ENCODE measurements at regions not wholly inside any gene's neighbourhood (a gene's known extent, or its start where the extent isn't known, plus 50 kb on each side); places are given as distances from the start of the nearest gene placed in this dataset.
"Not testable (repeated sequence)": the region's sequence is repeated elsewhere in the genome, so short reads cannot be mapped to it uniquely, and the experiment has no call there.

- DNase-seq = no peak
- intact Hi-C loops (cut with DNase I) = no loop called here
- ATAC-seq (ENCODE audit: poor library complexity) = no peak
These were observed 224.4 kb upstream of the SMIM31 start for GRCh38 chr4:164529486-164529885.

GRCh38 chr4:164531336-164531735 is 222.6 kb upstream of the SMIM31 start:
- ATAC-seq (ENCODE audit: poor library complexity) (no peak), DNase-seq (no peak)
- intact Hi-C loops (cut with DNase I) = no loop called here

GRCh38 chr4:164536814-164537213 is 217.1 kb upstream of the SMIM31 start:
- DNase-seq (no peak), ATAC-seq (ENCODE audit: poor library complexity) (no peak)
- intact Hi-C loops (cut with DNase I) = no loop called here

- intact Hi-C loops (cut with DNase I) = no loop called here
- DNase-seq = no peak
- ATAC-seq (ENCODE audit: poor library complexity) = no peak
These were observed 215.8 kb upstream of the SMIM31 start for GRCh38 chr4:164538097-164538496.

- ATAC-seq (ENCODE audit: poor library complexity) (no peak), DNase-seq (no peak)
- intact Hi-C loops (cut with DNase I) = no loop called here
These were observed 212.9 kb upstream of the SMIM31 start for GRCh38 chr4:164540987-164541386.

GRCh38 chr4:164542431-164542830 is 211.5 kb upstream of the SMIM31 start:
- no peak for ATAC-seq (ENCODE audit: poor library complexity)
- no peak for DNase-seq
- intact Hi-C loops (cut with DNase I) = no loop called here

- intact Hi-C loops (cut with DNase I) = no loop called here
- DNase-seq (no peak), ATAC-seq (ENCODE audit: poor library complexity) (no peak)
These were observed 202.8 kb upstream of the SMIM31 start for GRCh38 chr4:164550989-164551712.

- DNase-seq (no peak), ATAC-seq (ENCODE audit: poor library complexity) (no peak)
- intact Hi-C loops (cut with DNase I) = no loop called here
These were observed 202.3 kb upstream of the SMIM31 start for GRCh38 chr4:164551713-164552040.

- intact Hi-C loops (cut with DNase I) = no loop called here
- no peak for DNase-seq
These were observed 182.1 kb upstream of the SMIM31 start for GRCh38 chr4:164571593-164572390.

GRCh38 chr4:164572877-164573279 is 181.1 kb upstream of the SMIM31 start:
- intact Hi-C loops (cut with DNase I) = no loop called here
- DNase-seq = no peak
- ATAC-seq (ENCODE audit: poor library complexity) = no peak

More at GRCh38 chr4:164571593-164572390, 182.1 kb upstream of the SMIM31 start:
- ATAC-seq (ENCODE audit: poor library complexity) = no peak

GRCh38 chr4:164575861-164576260 is 178.1 kb upstream of the SMIM31 start:
- DNase-seq = no peak
- no peak for ATAC-seq (ENCODE audit: poor library complexity)
- intact Hi-C loops (cut with DNase I) = no loop called here

- intact Hi-C loops (cut with DNase I) = no loop called here
- no peak for DNase-seq
- ATAC-seq (ENCODE audit: poor library complexity) = no peak
These were observed 174.5 kb upstream of the SMIM31 start for GRCh38 chr4:164579270-164579942.

GRCh38 chr4:164591666-164592065 is 162.3 kb upstream of the SMIM31 start:
- DNase-seq = no peak
- no peak for ATAC-seq (ENCODE audit: poor library complexity)
- intact Hi-C loops (cut with DNase I) = no loop called here

- intact Hi-C loops (cut with DNase I) = no loop called here
- DNase-seq = no peak
- no peak for ATAC-seq (ENCODE audit: poor library complexity)
These were observed 158.2 kb upstream of the SMIM31 start for GRCh38 chr4:164595751-164596150.

- ATAC-seq (ENCODE audit: poor library complexity) (no peak), DNase-seq (no peak)
- intact Hi-C loops (cut with DNase I) = no loop called here
These were observed 157.5 kb upstream of the SMIM31 start for GRCh38 chr4:164596318-164596878.

- ATAC-seq (ENCODE audit: poor library complexity) (no peak), DNase-seq (no peak)
- intact Hi-C loops (cut with DNase I) = no loop called here
These were observed 157.0 kb upstream of the SMIM31 start for GRCh38 chr4:164596927-164597326.

- DNase-seq (no peak), ATAC-seq (ENCODE audit: poor library complexity) (no peak)
- intact Hi-C loops (cut with DNase I) = no loop called here
These were observed 152.3 kb upstream of the SMIM31 start for GRCh38 chr4:164601653-164602052.

GRCh38 chr4:164605791-164606190 is 148.1 kb upstream of the SMIM31 start:
- ATAC-seq (ENCODE audit: poor library complexity); DNase-seq; intact Hi-C loops (cut with DNase I): not testable (repeated sequence)

GRCh38 chr4:164606478-164606877 is 147.5 kb upstream of the SMIM31 start:
- ATAC-seq (ENCODE audit: poor library complexity) = no peak
- intact Hi-C loops (cut with DNase I) = no loop called here

GRCh38 chr4:164613256-164613655 is 140.7 kb upstream of the SMIM31 start:
- ATAC-seq (ENCODE audit: poor library complexity) = no peak
- intact Hi-C loops (cut with DNase I) = no loop called here
- no peak for DNase-seq

More at GRCh38 chr4:164606478-164606877, 147.5 kb upstream of the SMIM31 start:
- no peak for DNase-seq
